CD4-positive, CD25-positive, alpha-beta regulatory T cell (primary cell): ENCODE measurements at regions not wholly inside any gene's neighbourhood (a gene's known extent, or its start where the extent isn't known, plus 50 kb on each side); places are given as distances from the start of the nearest gene placed in this dataset.

ENCODE experiments used
- ATAC-seq, 2 donors: fragments of 150-1000 bp; cut with Tn5 transposase; one replicate each; pipeline ENCODE4 v1.10.0; 2021; ENCODE audit warnings: low read depth in 2 of 2, moderate number of reproducible peaks in 2 of 2, moderate library complexity in 1 of 2
- DNase-seq, 3 donors: peaks; one replicate each; pipeline versions ENCODE4 v3.0.0 to v3.0.0-alpha.2; 2012 to 2022; ENCODE audit warnings: mixed read lengths in 1 of 3
- H3K27ac ChIP-seq: one replicate; pipeline ENCODE4 v1.7.0; 2013; ENCODE audit warnings: mild to moderate bottlenecking, low read length; ENCODE audit not compliant: insufficient read depth, poor library complexity, severe bottlenecking
- H3K27me3 ChIP-seq: one replicate; pipeline ENCODE4 v1.7.0; 2013; ENCODE audit warnings: low read length; ENCODE audit not compliant: control insufficient read depth, insufficient read depth
- H3K36me3 ChIP-seq: one replicate; pipeline ENCODE4 v1.7.0; 2013; ENCODE audit warnings: mild to moderate bottlenecking, low read length, moderate library complexity; ENCODE audit not compliant: control insufficient read depth, insufficient read depth
- H3K4me1 ChIP-seq: 2 replicates; pipeline ENCODE4 v1.7.0; 2013; ENCODE audit warnings: mild to moderate bottlenecking, low read length; ENCODE audit not compliant: insufficient read depth, control insufficient read depth, poor library complexity, severe bottlenecking
- H3K4me3 ChIP-seq: one replicate; pipeline ENCODE4 v1.7.0; 2013; ENCODE audit warnings: low read depth, mild to moderate bottlenecking, low read length, moderate library complexity
- H3K9me3 ChIP-seq, 2 experiments: 1 replicate in 1 of 2; 2 replicates in 1 of 2; pipeline ENCODE4 v1.7.0; 2013; ENCODE audit warnings: low read length in 2 of 2, mild to moderate bottlenecking in 1 of 2, moderate library complexity in 1 of 2; ENCODE audit not compliant: control insufficient read depth in 2 of 2
- H3K27ac Mint-ChIP-seq, 3 donors: one replicate each; pipeline ENCODE4 v1.8.0; 2020 to 2022; ENCODE audit warnings: mild to moderate bottlenecking in 3 of 3, mixed read lengths in 3 of 3, moderate library complexity in 2 of 3
- H3K27me3 Mint-ChIP-seq: one replicate; pipeline ENCODE4 v1.8.0; 2022; ENCODE audit warnings: mild to moderate bottlenecking, mixed read lengths
- H3K36me3 Mint-ChIP-seq: one replicate; pipeline ENCODE4 v1.8.0; 2020; ENCODE audit warnings: mixed read lengths
- H3K4me1 Mint-ChIP-seq, 4 donors: one replicate each; pipeline ENCODE4 v1.8.0; 2020 to 2022; ENCODE audit warnings: mixed read lengths in 4 of 4, mild to moderate bottlenecking in 1 of 4
- H3K4me3 Mint-ChIP-seq, 4 donors: one replicate each; pipeline ENCODE4 v1.8.0; 2020 to 2022; ENCODE audit warnings: mild to moderate bottlenecking in 4 of 4, mixed read lengths in 4 of 4, moderate library complexity in 3 of 4
- H3K9me3 Mint-ChIP-seq, 7 donors: one replicate each; pipeline ENCODE4 v1.8.0; 2020 to 2022; ENCODE audit warnings: mixed read lengths in 7 of 7, mild to moderate bottlenecking in 3 of 7, moderate library complexity in 2 of 7

- Histone ChIP-seq H3K9me3 (no peaks in the 10 kb centered on the region), H3K27me3 (no peaks in the 10 kb centered on the region), H3K4me3 (no peak overlapping the region), H3K27ac (no peak overlapping the region), H3K36me3 (no peaks in the 10 kb centered on the region), H3K4me1 (no peaks in the 10 kb centered on the region)
- no peak for ATAC-seq
- DNase-seq, result no peak
- H3K4me3 Mint-ChIP-seq, result no peak overlapping the region
- H3K36me3 Mint-ChIP-seq, result no peaks in the 10 kb centered on the region
- H3K4me1 Mint-ChIP-seq, result no peaks in the 10 kb centered on the region
- no peak overlapping the region for H3K27ac Mint-ChIP-seq
- peaks cover 0 to 9% (median 4%) of the 10 kb centered on the region in 7 donors for H3K9me3 Mint-ChIP-seq
- no peaks in the 10 kb centered on the region for H3K27me3 Mint-ChIP-seq
Measured at GRCh38 chr1:78274814-78275213, 216.0 kb upstream of the PTGFR start.

DNA sequence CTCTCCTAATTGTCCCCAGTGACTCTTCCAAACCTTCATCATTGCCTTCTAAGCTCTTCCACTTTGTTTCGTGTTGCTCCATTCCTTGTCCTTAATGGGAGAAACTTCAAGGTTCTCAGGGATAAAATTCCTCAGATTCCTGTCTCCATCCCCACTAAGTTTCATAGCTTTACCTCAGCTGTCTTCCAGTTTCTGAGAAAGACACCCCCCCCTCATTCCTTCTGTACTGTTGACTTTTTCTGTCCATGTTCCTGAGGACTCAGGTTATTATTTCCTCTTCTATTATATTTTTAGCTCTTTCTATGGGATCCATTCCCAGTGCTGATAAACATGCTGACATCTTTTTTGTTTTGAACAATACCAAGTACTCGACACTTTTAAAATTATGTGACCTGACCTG, 215.3 kb upstream of the PTGFR start:
- Mint-ChIP-seq H3K4me1 (no peaks in the 10 kb centered on the region), H3K4me3 (peak overlapping the region in 1 of 4 donors; percentile 8), H3K27ac (no peak overlapping the region), H3K27me3 (no peaks in the 10 kb centered on the region), H3K9me3 (peaks cover 0 to 9% (median 4%) of the 10 kb centered on the region in 7 donors), H3K36me3 (no peaks in the 10 kb centered on the region)
- H3K4me3 ChIP-seq, result no peak overlapping the region
- DNase-seq (no peak), ATAC-seq (no peak)
- no peaks in the 10 kb centered on the region for H3K36me3 ChIP-seq
- no peaks in the 10 kb centered on the region for H3K27me3 ChIP-seq
- H3K27ac ChIP-seq, result no peak overlapping the region
- no peaks in the 10 kb centered on the region for H3K4me1 ChIP-seq
- H3K9me3 ChIP-seq, result no peaks in the 10 kb centered on the region

DNA sequence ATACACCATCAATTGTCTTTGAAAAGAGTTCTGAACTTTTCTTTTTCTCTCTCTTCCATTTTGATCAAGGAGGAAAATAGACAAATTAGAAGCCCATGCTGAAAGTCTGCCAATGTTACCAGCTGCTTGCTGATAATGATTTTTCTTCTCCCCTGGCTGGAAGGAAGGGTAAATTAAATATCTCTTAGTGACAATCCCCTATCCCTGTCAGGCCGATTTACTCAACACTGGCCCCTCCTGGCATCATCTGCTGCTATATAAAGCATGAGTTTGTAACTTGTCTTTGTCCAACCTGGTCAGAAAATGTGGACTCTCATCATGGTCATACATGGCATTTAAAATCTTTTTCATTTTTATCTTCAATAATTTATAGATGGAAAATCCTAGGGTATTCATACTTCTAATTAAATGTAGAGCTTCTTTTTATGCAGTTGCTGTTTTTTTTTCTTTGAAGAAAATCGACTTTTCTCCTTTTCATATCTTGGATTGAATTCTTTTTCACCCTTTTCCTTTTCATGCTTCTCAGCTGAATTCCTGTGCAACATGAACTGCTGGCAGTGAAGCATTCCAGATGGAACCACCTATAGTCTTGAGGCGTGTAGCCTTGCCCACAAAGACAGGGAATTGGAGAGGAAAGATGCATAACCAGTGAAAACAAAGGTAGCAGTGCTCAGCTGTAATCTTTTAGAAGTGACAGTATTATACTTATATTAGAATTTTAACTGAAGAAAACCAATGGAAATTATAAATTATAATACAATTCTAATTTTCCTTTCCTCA, 214.7 kb upstream of the PTGFR start:
- no peaks in the 10 kb centered on the region for H3K36me3 Mint-ChIP-seq
- Histone ChIP-seq H3K27ac (no peak overlapping the region), H3K27me3 (no peaks in the 10 kb centered on the region), H3K4me1 (no peaks in the 10 kb centered on the region), H3K9me3 (no peaks in the 10 kb centered on the region), H3K4me3 (no peak overlapping the region), H3K36me3 (no peaks in the 10 kb centered on the region)
- H3K9me3 Mint-ChIP-seq, result peaks cover 0 to 9% (median 4%) of the 10 kb centered on the region in 7 donors
- H3K4me3 Mint-ChIP-seq, result no peak overlapping the region
- no peak overlapping the region for H3K27ac Mint-ChIP-seq
- H3K4me1 Mint-ChIP-seq, result no peaks in the 10 kb centered on the region
- DNase-seq, result no peak
- H3K27me3 Mint-ChIP-seq, result no peaks in the 10 kb centered on the region
- no peak for ATAC-seq

DNA sequence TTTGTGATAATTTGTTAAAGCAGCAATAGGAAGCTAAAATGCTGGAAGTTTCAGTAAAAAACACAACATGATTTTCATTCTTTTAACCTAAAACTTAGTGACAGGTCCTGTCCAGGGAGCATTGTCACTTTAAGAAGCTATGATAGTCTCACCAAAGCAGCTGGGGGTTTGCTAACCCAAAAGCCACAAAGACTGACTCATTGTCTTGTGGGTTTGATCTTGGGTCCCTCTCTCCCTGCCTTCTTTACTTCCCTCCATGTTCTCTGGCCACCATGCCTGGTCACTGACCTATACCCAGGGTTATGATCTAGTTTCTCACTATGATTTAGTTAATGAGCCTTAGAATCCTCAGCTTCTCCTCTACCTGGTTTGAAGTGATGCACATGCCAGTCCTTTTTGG, 213.5 kb upstream of the PTGFR start:
- H3K9me3 Mint-ChIP-seq, result peaks cover 3 to 9% (median 5%) of the 10 kb centered on the region in 7 donors
- Histone ChIP-seq H3K36me3 (no peaks in the 10 kb centered on the region), H3K27ac (no peak overlapping the region), H3K4me3 (no peak overlapping the region), H3K9me3 (no peaks in the 10 kb centered on the region), H3K4me1 (no peaks in the 10 kb centered on the region), H3K27me3 (no peaks in the 10 kb centered on the region)
- H3K4me3 Mint-ChIP-seq, result no peak overlapping the region
- ATAC-seq (no peak), DNase-seq (no peak)
- no peaks in the 10 kb centered on the region for H3K36me3 Mint-ChIP-seq
- no peak overlapping the region for H3K27ac Mint-ChIP-seq
- no peaks in the 10 kb centered on the region for H3K27me3 Mint-ChIP-seq
- H3K4me1 Mint-ChIP-seq, result no peaks in the 10 kb centered on the region

- no peak overlapping the region for H3K27ac Mint-ChIP-seq
- no peaks in the 10 kb centered on the region for H3K9me3 ChIP-seq
- DNase-seq (no peak), ATAC-seq (no peak)
- H3K9me3 Mint-ChIP-seq, result peaks cover 3 to 9% (median 5%) of the 10 kb centered on the region in 7 donors
- no peak overlapping the region for H3K4me3 ChIP-seq
- H3K36me3 ChIP-seq, result no peaks in the 10 kb centered on the region
- no peaks in the 10 kb centered on the region for H3K36me3 Mint-ChIP-seq
- H3K4me1 ChIP-seq, result no peaks in the 10 kb centered on the region
- no peaks in the 10 kb centered on the region for H3K27me3 ChIP-seq
- H3K27ac ChIP-seq, result no peak overlapping the region
- no peaks in the 10 kb centered on the region for H3K4me1 Mint-ChIP-seq
- H3K4me3 Mint-ChIP-seq, result no peak overlapping the region
- H3K27me3 Mint-ChIP-seq, result no peaks in the 10 kb centered on the region
Measured at GRCh38 chr1:78279051-78279450, 211.7 kb upstream of the PTGFR start.

GRCh38 chr1:78280626-78281025, 210.1 kb upstream of the PTGFR start:
- ATAC-seq (no peak), DNase-seq (no peak)
- Histone ChIP-seq H3K36me3 (no peaks in the 10 kb centered on the region), H3K27me3 (no peaks in the 10 kb centered on the region), H3K27ac (no peak overlapping the region), H3K4me1 (no peaks in the 10 kb centered on the region), H3K4me3 (no peak overlapping the region), H3K9me3 (no peaks in the 10 kb centered on the region)
- Mint-ChIP-seq H3K27me3 (no peaks in the 10 kb centered on the region), H3K36me3 (no peaks in the 10 kb centered on the region), H3K27ac (no peak overlapping the region), H3K9me3 (peaks cover 0 to 9% (median 3%) of the 10 kb centered on the region in 7 donors), H3K4me3 (no peak overlapping the region), H3K4me1 (no peaks in the 10 kb centered on the region)

DNA sequence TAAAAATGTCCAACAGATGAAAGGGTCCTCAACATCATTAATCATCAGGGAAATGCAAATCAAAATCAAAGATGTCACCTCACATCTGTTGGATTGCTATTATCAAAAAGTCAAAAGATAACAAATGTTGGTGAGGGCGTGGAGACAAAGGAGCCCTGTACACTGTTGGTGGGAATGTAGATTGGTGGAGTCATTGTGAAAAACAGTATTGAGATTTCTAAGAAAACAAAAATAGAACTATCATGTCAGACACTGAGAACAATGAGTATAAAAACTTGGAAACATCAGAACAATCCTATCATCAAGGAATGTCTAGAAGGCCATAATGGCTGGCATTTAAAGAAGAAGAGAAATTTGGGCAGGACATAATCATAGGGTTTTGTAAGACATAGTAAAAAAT, 209.2 kb upstream of the PTGFR start:
- peak overlapping the region in 1 of 3 donors; percentile 57 for H3K27ac Mint-ChIP-seq
- Histone ChIP-seq H3K27ac (no peak overlapping the region), H3K9me3 (no peaks in the 10 kb centered on the region), H3K36me3 (no peaks in the 10 kb centered on the region), H3K4me1 (no peaks in the 10 kb centered on the region), H3K4me3 (no peak overlapping the region), H3K27me3 (no peaks in the 10 kb centered on the region)
- DNase-seq (no peak), ATAC-seq (no peak)
- H3K4me3 Mint-ChIP-seq, result no peak overlapping the region
- H3K9me3 Mint-ChIP-seq, result peaks cover 0 to 9% (median 3%) of the 10 kb centered on the region in 7 donors
- H3K36me3 Mint-ChIP-seq, result no peaks in the 10 kb centered on the region
- no peaks in the 10 kb centered on the region for H3K27me3 Mint-ChIP-seq
- no peaks in the 10 kb centered on the region for H3K4me1 Mint-ChIP-seq

- Mint-ChIP-seq H3K4me3 (no peak overlapping the region), H3K4me1 (no peaks in the 10 kb centered on the region), H3K9me3 (peaks cover 0 to 8% (median 3%) of the 10 kb centered on the region in 7 donors), H3K27me3 (no peaks in the 10 kb centered on the region), H3K36me3 (no peaks in the 10 kb centered on the region), H3K27ac (no peak overlapping the region)
- no peak for ATAC-seq
- no peak overlapping the region for H3K4me3 ChIP-seq
- no peak for DNase-seq
- no peaks in the 10 kb centered on the region for H3K9me3 ChIP-seq
- no peaks in the 10 kb centered on the region for H3K4me1 ChIP-seq
- H3K27ac ChIP-seq, result no peak overlapping the region
- no peaks in the 10 kb centered on the region for H3K36me3 ChIP-seq
- no peaks in the 10 kb centered on the region for H3K27me3 ChIP-seq
Measured at GRCh38 chr1:78283691-78284090, 207.1 kb upstream of the PTGFR start.
